GM21619 (cell line): ENCODE measurements at regions not wholly inside any gene's neighbourhood (a gene's known extent, or its start where the extent isn't known, plus 50 kb on each side); places are given as distances from the start of the nearest gene placed in this dataset.
"Not testable (repeated sequence)": the region's sequence is repeated elsewhere in the genome, so short reads cannot be mapped to it uniquely, and the experiment has no call there.

Experiments used
- ATAC-seq: cut with Tn5 transposase; IDR thresholded peaks from one replicate; pipeline ENCODE4 v1.9.1; 2021; ENCODE audit not compliant: unreplicated experiment

GRCh38 chr14:30156571-30156970 lies 228.9 kb upstream of the PRKD1 start:
- no peak for ATAC-seq

GRCh38 chr14:30158299-30158698 lies 230.7 kb upstream of the PRKD1 start:
- ATAC-seq: no peak

GRCh38 chr14:30159374-30159773 lies 231.7 kb upstream of the PRKD1 start:
- no peak for ATAC-seq

- ATAC-seq: no peak
Measured at GRCh38 chr14:30160608-30161007, 233.0 kb upstream of the PRKD1 start.

- no peak for ATAC-seq
Measured at GRCh38 chr14:30162066-30162465, 234.4 kb upstream of the PRKD1 start.

GRCh38 chr14:30165255-30165654 lies 237.6 kb upstream of the PRKD1 start:
- ATAC-seq: no peak

GRCh38 chr14:30177781-30178180 lies 250.1 kb upstream of the PRKD1 start:
- no peak for ATAC-seq

- ATAC-seq: no peak
Measured at GRCh38 chr14:30179381-30180130, 251.9 kb upstream of the PRKD1 start.

GRCh38 chr14:30180219-30180618 lies 252.6 kb upstream of the PRKD1 start:
- ATAC-seq: no peak

GRCh38 chr14:30185832-30186231 lies 258.2 kb upstream of the PRKD1 start:
- ATAC-seq: no peak

- ATAC-seq: no peak
Measured at GRCh38 chr14:30191639-30192279, 264.1 kb upstream of the PRKD1 start.

- no peak for ATAC-seq
Measured at GRCh38 chr14:30193101-30193500, 265.5 kb upstream of the PRKD1 start.

GRCh38 chr14:30193845-30194501 lies 266.3 kb upstream of the PRKD1 start:
- no peak for ATAC-seq

GRCh38 chr14:30194741-30195148 lies 267.1 kb upstream of the PRKD1 start:
- ATAC-seq: no peak

GRCh38 chr14:30195941-30196340 lies 268.3 kb upstream of the PRKD1 start:
- ATAC-seq: no peak

- ATAC-seq: no peak
Measured at GRCh38 chr14:30196861-30197260, 269.2 kb upstream of the PRKD1 start.

GRCh38 chr14:30198720-30199119 lies 271.1 kb upstream of the PRKD1 start:
- ATAC-seq: not testable (repeated sequence)

- no peak for ATAC-seq
Measured at GRCh38 chr14:30204431-30204980, 276.9 kb upstream of the PRKD1 start.

- ATAC-seq: no peak
Measured at GRCh38 chr14:30209136-30209535, 281.5 kb upstream of the PRKD1 start.

- ATAC-seq: no peak
Measured at GRCh38 chr14:30210630-30211029, 283.0 kb upstream of the PRKD1 start.

- no peak for ATAC-seq
Measured at GRCh38 chr14:30211326-30211725, 283.7 kb upstream of the PRKD1 start.

- no peak for ATAC-seq
Measured at GRCh38 chr14:30214014-30214413, 286.4 kb upstream of the PRKD1 start.
